H9 (cell line): ENCODE measurements at regions not wholly inside any gene's neighbourhood (a gene's known extent, or its start where the extent isn't known, plus 50 kb on each side); places are given as distances from the start of the nearest gene placed in this dataset.

Experiments used
- DNase-seq: peaks from one replicate; pipeline ENCODE4 v3.0.0-alpha.2; 2017
- H2AFZ ChIP-seq: one replicate; pipeline ENCODE4 v1.6.1; 2013; ENCODE audit warnings: mild to moderate bottlenecking, low read length, control low read depth, moderate library complexity
- H2AK5ac ChIP-seq: 2 replicates; pipeline ENCODE4 v1.6.1; 2013; ENCODE audit warnings: low read length, control low read depth, mixed read lengths; ENCODE audit not compliant: insufficient read length
- H2BK120ac ChIP-seq: one replicate; pipeline ENCODE4 v1.6.1; 2013; ENCODE audit warnings: low read depth, mild to moderate bottlenecking, low read length, control low read depth, inconsistent platforms; ENCODE audit not compliant: poor library complexity, severe bottlenecking
- H2BK12ac ChIP-seq: 2 replicates; pipeline ENCODE4 v1.6.1; 2013; ENCODE audit warnings: low read length, control low read depth, mixed read lengths, low read depth; ENCODE audit not compliant: insufficient read length
- H2BK15ac ChIP-seq: 2 replicates; pipeline ENCODE4 v1.6.1; 2013; ENCODE audit warnings: low read depth, low read length, control low read depth
- H2BK20ac ChIP-seq: one replicate; pipeline ENCODE4 v1.6.1; 2013; ENCODE audit warnings: low read depth, mild to moderate bottlenecking, low read length, control low read depth, inconsistent platforms; ENCODE audit not compliant: poor library complexity, severe bottlenecking
- H2BK5ac ChIP-seq: 2 replicates; pipeline ENCODE4 v1.6.1; 2013; ENCODE audit warnings: low read length, control low read depth, mixed read lengths; ENCODE audit not compliant: insufficient read length
- H3K14ac ChIP-seq: 2 replicates; pipeline ENCODE4 v1.6.1; 2013; ENCODE audit warnings: low read length, control low read depth; ENCODE audit not compliant: insufficient read depth
- H3K18ac ChIP-seq: 2 replicates; pipeline ENCODE4 v1.6.1; 2013; ENCODE audit warnings: low read depth, mild to moderate bottlenecking, mixed read lengths, low read length, control low read depth; ENCODE audit not compliant: insufficient read length
- H3K23ac ChIP-seq: 2 replicates; pipeline ENCODE4 v1.6.1; 2013; ENCODE audit warnings: low read length, control low read depth, mixed read lengths, low read depth; ENCODE audit not compliant: insufficient read length
- H3K23me2 ChIP-seq: 2 replicates; pipeline ENCODE4 v1.6.1; 2013; ENCODE audit warnings: low read depth, mild to moderate bottlenecking, mixed read lengths, low read length, control low read depth; ENCODE audit not compliant: insufficient read length, poor library complexity, severe bottlenecking
- H3K27ac ChIP-seq: 2 replicates; pipeline ENCODE4 v1.5.1; 2013; ENCODE audit warnings: low read length, control low read depth, mixed read lengths, low read depth; ENCODE audit not compliant: insufficient read length
- H3K27me3 ChIP-seq: 2 replicates; pipeline ENCODE4 v1.6.1; 2013; ENCODE audit warnings: low read length, control low read depth, inconsistent platforms; ENCODE audit not compliant: insufficient read depth
- H3K4ac ChIP-seq: 2 replicates; pipeline ENCODE4 v1.6.1; 2013; ENCODE audit warnings: low read depth, mild to moderate bottlenecking, control low read depth, inconsistent platforms, low read length, moderate library complexity
- H3K4me1 ChIP-seq: 2 replicates; pipeline ENCODE4 v1.6.1; 2013; ENCODE audit warnings: low read length, control low read depth, inconsistent platforms; ENCODE audit not compliant: insufficient read depth
- H3K4me2 ChIP-seq: 2 replicates; pipeline ENCODE4 v1.6.1; 2013; ENCODE audit warnings: low read length, control low read depth, mixed read lengths; ENCODE audit not compliant: insufficient read length, insufficient read depth
- H3K56ac ChIP-seq: 2 replicates; pipeline ENCODE4 v1.6.1; 2013; ENCODE audit warnings: low read depth, mild to moderate bottlenecking, mixed read lengths, low read length, control low read depth; ENCODE audit not compliant: insufficient read length
- H3K79me1 ChIP-seq: 2 replicates; pipeline ENCODE4 v1.6.1; 2013; ENCODE audit warnings: low read depth, mild to moderate bottlenecking, moderate library complexity, low read length, control low read depth, inconsistent platforms; ENCODE audit not compliant: insufficient read depth, poor library complexity, severe bottlenecking
- H3K79me2 ChIP-seq: 2 replicates; pipeline ENCODE4 v1.6.1; 2013; ENCODE audit warnings: low read length, control low read depth, inconsistent platforms; ENCODE audit not compliant: insufficient read depth
- H3K9ac ChIP-seq: 2 replicates; pipeline ENCODE4 v1.6.1; 2013; ENCODE audit warnings: low read length, control low read depth, mixed read lengths; ENCODE audit not compliant: insufficient read length; ENCODE audit errors: extremely low read depth
- H3K9me3 ChIP-seq: one replicate; pipeline ENCODE4 v1.6.1; 2013; ENCODE audit warnings: low read depth, low read length, inconsistent platforms; ENCODE audit not compliant: control insufficient read depth
- H3T11ph ChIP-seq: one replicate; pipeline ENCODE4 v1.6.1; 2013; ENCODE audit warnings: mild to moderate bottlenecking, low read length, control low read depth, inconsistent platforms
- H4K20me1 ChIP-seq: one replicate; pipeline ENCODE4 v1.6.1; 2013; ENCODE audit not compliant: control insufficient read depth, insufficient read length, insufficient read depth
- H4K5ac ChIP-seq: 2 replicates; pipeline ENCODE4 v1.6.1; 2013; ENCODE audit warnings: low read depth, mild to moderate bottlenecking, mixed read lengths, low read length, control low read depth; ENCODE audit not compliant: insufficient read length
- H4K8ac ChIP-seq: replicated peaks from 2 replicates; pipeline ENCODE4 v1.6.1; 2013; ENCODE audit warnings: low read length, control low read depth, mixed read lengths, low read depth; ENCODE audit not compliant: insufficient read length
- H4K91ac ChIP-seq: 2 replicates; pipeline ENCODE4 v1.6.1; 2013; ENCODE audit warnings: low read depth, mild to moderate bottlenecking, moderate library complexity, mixed read lengths, low read length, control low read depth; ENCODE audit not compliant: insufficient read length
- H3K27ac Mint-ChIP-seq, 3 experiments: 2 replicates in 2 of 3; 3 replicates in 1 of 3; pipeline ENCODE4 v1.8.0; 2020 to 2021; ENCODE audit warnings: mixed read lengths in 3 of 3, mild to moderate bottlenecking in 1 of 3, moderate library complexity in 1 of 3
- H3K27me3 Mint-ChIP-seq: 2 replicates; pipeline ENCODE4 v1.8.0; 2021; ENCODE audit warnings: low read depth, mild to moderate bottlenecking, moderate library complexity, mixed read lengths
- H3K36me3 Mint-ChIP-seq, 3 experiments: 2 replicates in 2 of 3; 3 replicates in 1 of 3; pipeline ENCODE4 v1.8.0; 2020 to 2021; ENCODE audit warnings: low read depth in 3 of 3, mixed read lengths in 3 of 3; ENCODE audit not compliant: insufficient read depth in 1 of 3
- H3K4me1 Mint-ChIP-seq, 2 experiments: 2 replicates each; pipeline ENCODE4 v1.8.0; 2020; ENCODE audit warnings: mixed read lengths in 2 of 2
- H3K4me3 Mint-ChIP-seq, 2 experiments: 2 replicates in 1 of 2; 3 replicates in 1 of 2; pipeline ENCODE4 v1.8.0; 2020 to 2021; ENCODE audit warnings: mild to moderate bottlenecking in 2 of 2, mixed read lengths in 2 of 2, moderate library complexity in 1 of 2
- H3K9me3 Mint-ChIP-seq, 2 experiments: 2 replicates in 1 of 2; 3 replicates in 1 of 2; pipeline ENCODE4 v1.8.0; 2020; ENCODE audit warnings: mild to moderate bottlenecking in 2 of 2, mixed read lengths in 2 of 2, moderate library complexity in 1 of 2
- CTCF ChIP-seq: fragments of 200-600 bp; sonication (generic); conservative IDR thresholded peaks from 3 replicates; pipeline ENCODE4 v1.8.0; 2021; ENCODE audit warnings: antibody characterized with exemption, mild to moderate bottlenecking
- WGBS: extraction: QIAGEN DNeasy Blood & Tissue Kit; methylation state at CpG from one replicate; pipeline ENCODE4 v1.1.7; 2013; ENCODE audit warnings: missing lambda C conversion rate, low lambda C conversion rate, mixed read lengths; ENCODE audit not compliant: insufficient read length; ENCODE audit errors: extremely low coverage; 5-methylcytosine and 5-hydroxymethylcytosine counted together

DNA sequence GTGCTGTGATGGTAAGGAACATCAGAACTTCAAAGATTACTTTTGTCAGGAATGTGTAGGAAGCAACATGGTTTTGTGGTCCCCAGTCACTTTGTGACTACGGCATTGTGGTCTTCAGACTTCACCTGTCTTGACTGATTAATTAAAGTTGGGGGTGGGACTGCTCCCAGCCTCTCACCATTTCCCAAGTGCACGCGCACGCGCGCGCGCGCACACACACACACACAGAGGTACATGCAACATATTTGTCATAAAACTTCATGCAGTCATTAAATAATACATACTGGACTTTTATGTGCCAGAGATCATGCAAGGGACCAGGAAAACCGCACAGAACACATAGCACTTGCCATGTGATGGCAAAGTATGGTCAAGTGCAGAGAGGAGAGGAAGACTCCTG is 181.2 kb downstream of the EVX1 start:
- WGBS: no CpG with 5 or more reads among the region's 10 CpGs
- no peak overlapping the region for H3K4ac ChIP-seq

More for the DNA sequence above, 181.2 kb downstream of the EVX1 start:
- no peak overlapping the region for H3K4me3 Mint-ChIP-seq
- no peaks in the 10 kb centered on the region; the same call in none of the 2 replicates for H3K27me3 Mint-ChIP-seq
- Histone ChIP-seq H4K91ac (no peak overlapping the region), H2AK5ac (no peak overlapping the region), H3K14ac (no peak overlapping the region), H4K20me1 (no peaks in the 10 kb centered on the region), H3K4me1 (no peaks in the 10 kb centered on the region), H3K23ac (no peak overlapping the region), H3K79me1 (no peaks in the 10 kb centered on the region), H3K23me2 (no peaks in the 10 kb centered on the region), H3K4me2 (no peak overlapping the region), H2BK20ac (no peak overlapping the region), H3K9ac (no peak overlapping the region), H2BK15ac (no peak overlapping the region), H3K56ac (no peak overlapping the region), H3K79me2 (no peaks in the 10 kb centered on the region), H2BK120ac (no peak overlapping the region), H3K27me3 (no peaks in the 10 kb centered on the region), H2BK5ac (no peak overlapping the region), H4K5ac (no peak overlapping the region), H3K9me3 (no peaks in the 10 kb centered on the region), H4K8ac (no peak overlapping the region), H2AFZ (no peak overlapping the region), H2BK12ac (no peak overlapping the region), H3K27ac (no peak overlapping the region), H3K18ac (no peak overlapping the region), H3T11ph (no peak overlapping the region)
- no peaks in the 10 kb centered on the region for H3K36me3 Mint-ChIP-seq
- peaks cover 7 to 11% of the 10 kb centered on the region in 2 experiments for H3K4me1 Mint-ChIP-seq
- DNase-seq: no peak
- no peaks in the 10 kb centered on the region for H3K9me3 Mint-ChIP-seq
- H3K27ac Mint-ChIP-seq: no peak overlapping the region
- no peak for TF ChIP-seq CTCF
